H1 (cell line): ENCODE measurements at regions not wholly inside any gene's neighbourhood (a gene's known extent, or its start where the extent isn't known, plus 50 kb on each side); places are given as distances from the start of the nearest gene placed in this dataset.

Experiments
- CTCF ChIA-PET: fragments of 300-600 bp; sonication (Branson Sonifier 250); formaldehyde crosslinking; loops from one replicate; lab custom pipeline; 2021; ENCODE audit not compliant: partially characterized antibody; lab: Charles Lee
- POLR2A ChIA-PET: fragments of 300-600 bp; sonication (Branson Sonifier 250); formaldehyde crosslinking; loops from one replicate; lab custom pipeline; 2021; ENCODE audit warnings: inconsistent platforms; ENCODE audit not compliant: partially characterized antibody; lab: Charles Lee
- DNase-seq, 2 experiments: peaks; one replicate each; pipeline versions ENCODE4 v3.0.0 to v3.0.0-alpha.2; 2010 to 2022; ENCODE audit warnings: low spot score in 2 of 2, low read depth in 1 of 2, mixed read lengths in 1 of 2
- FAIRE-seq: peaks from 2 replicates; lab custom pipeline; 2011; peaks lifted over from hg19 to GRCh38; lab: Jason Lieb, UNC
- H2AFZ ChIP-seq: 2 replicates; pipeline ENCODE4 v1.8.1; 2012; ENCODE audit warnings: low read length, inconsistent platforms
- H2AK5ac ChIP-seq: 2 replicates; pipeline ENCODE4 v1.6.1; 2013; ENCODE audit warnings: low read depth, low read length
- H2BK120ac ChIP-seq: replicated peaks from 2 replicates; pipeline ENCODE3; 2013; ENCODE audit warnings: low read depth, low read length, inconsistent platforms
- H2BK12ac ChIP-seq: 2 replicates; pipeline ENCODE4 v1.6.1; 2013; ENCODE audit warnings: low read depth, low read length
- H2BK15ac ChIP-seq: 2 replicates; pipeline ENCODE4 v1.6.1; 2013; ENCODE audit warnings: low read length
- H2BK20ac ChIP-seq: 2 replicates; pipeline ENCODE4 v1.6.1; 2013; ENCODE audit warnings: low read length
- H2BK5ac ChIP-seq: 2 replicates; pipeline ENCODE4 v1.6.1; 2013; ENCODE audit warnings: low read depth, low read length
- H3K14ac ChIP-seq: 2 replicates; pipeline ENCODE4 v1.6.1; 2013; ENCODE audit warnings: inconsistent platforms; ENCODE audit not compliant: insufficient read length
- H3K18ac ChIP-seq: 2 replicates; pipeline ENCODE4 v1.6.1; 2013; ENCODE audit warnings: low read length; ENCODE audit errors: extremely low read depth
- H3K23ac ChIP-seq: 2 replicates; pipeline ENCODE4 v1.6.1; 2013; ENCODE audit warnings: inconsistent platforms; ENCODE audit not compliant: insufficient read length
- H3K23me2 ChIP-seq: 2 replicates; pipeline ENCODE4 v1.6.1; 2013; ENCODE audit warnings: low read depth, low read length
- H3K27ac ChIP-seq: 2 replicates; pipeline ENCODE4 v1.6.1; 2011; ENCODE audit warnings: low read depth, low read length, inconsistent platforms
- H3K27me3 ChIP-seq, 4 experiments: replicated peaks in 1 of 4; 1 replicate in 1 of 4; 2 replicates in 3 of 4; pipeline versions ENCODE4 v1.6.1 to v1.8.1; 2011 to 2013; ENCODE audit warnings: low read length in 3 of 4, mild to moderate bottlenecking in 3 of 4, inconsistent platforms in 2 of 4, mixed read lengths in 2 of 4, moderate library complexity in 1 of 4; ENCODE audit not compliant: control insufficient read depth in 3 of 4, insufficient read depth in 3 of 4; ENCODE audit errors: extremely low read depth in 1 of 4
- H3K36me3 ChIP-seq, 4 experiments: 2 replicates each; pipeline versions ENCODE4 v1.6.1 to v1.8.1; 2011 to 2013; ENCODE audit warnings: mild to moderate bottlenecking in 4 of 4, low read length in 3 of 4, moderate library complexity in 2 of 4, control low read depth in 1 of 4, inconsistent platforms in 1 of 4; ENCODE audit not compliant: insufficient read depth in 4 of 4, control insufficient read depth in 2 of 4
- H3K4ac ChIP-seq: replicated peaks from 2 replicates; pipeline ENCODE3; 2013; ENCODE audit warnings: low read length, low read depth, mixed read lengths, inconsistent platforms; ENCODE audit not compliant: insufficient read length
- H3K4me1 ChIP-seq, 4 experiments: replicated peaks in 1 of 4; 1 replicate in 1 of 4; 2 replicates in 3 of 4; pipeline versions ENCODE4 v1.6.1 to v1.8.1; 2011 to 2013; ENCODE audit warnings: low read length in 3 of 4, inconsistent platforms in 2 of 4, mixed read lengths in 1 of 4; ENCODE audit not compliant: insufficient read depth in 4 of 4, control insufficient read depth in 3 of 4
- H3K4me2 ChIP-seq, 2 experiments: 2 replicates each; pipeline versions ENCODE4 v1.6.1 to v1.8.1; 2011 to 2013; ENCODE audit warnings: low read depth in 2 of 2, low read length in 2 of 2, control low read depth in 1 of 2, inconsistent platforms in 1 of 2, mild to moderate bottlenecking in 1 of 2; ENCODE audit not compliant: insufficient read depth in 1 of 2
- H3K4me3 ChIP-seq, 4 experiments: fragments of 200-600, 300-600 bp in 1 of 4; sonication (generic), shearing (Covaris generic), sonication (Bioruptor Twin) in 1 of 4; 2 replicates each; pipeline versions ENCODE4 v1.5.1 to v1.8.1; 2011 to 2016; ENCODE audit warnings: low read length in 4 of 4, low read depth in 3 of 4, control low read depth in 2 of 4, inconsistent platforms in 2 of 4, mild to moderate bottlenecking in 2 of 4, mixed read lengths in 1 of 4, moderate library complexity in 1 of 4; ENCODE audit not compliant: insufficient read depth in 2 of 4; ENCODE audit errors: extremely low read depth in 1 of 4
- H3K56ac ChIP-seq: replicated peaks from 2 replicates; pipeline ENCODE3; 2013; ENCODE audit warnings: low read depth, mild to moderate bottlenecking, mixed read lengths, low read length, inconsistent platforms; ENCODE audit not compliant: insufficient read length
- H3K79me1 ChIP-seq: 2 replicates; pipeline ENCODE4 v1.6.1; 2013; ENCODE audit warnings: low read depth, low read length, control low read depth
- H3K79me2 ChIP-seq, 2 experiments: 2 replicates each; pipeline versions ENCODE4 v1.6.1 to v1.8.1; 2012 to 2013; ENCODE audit warnings: low read length in 2 of 2, mild to moderate bottlenecking in 2 of 2, inconsistent platforms in 1 of 2; ENCODE audit not compliant: insufficient read depth in 2 of 2, control insufficient read depth in 1 of 2
- H3K9ac ChIP-seq, 4 experiments: replicated peaks in 1 of 4; 1 replicate in 1 of 4; 2 replicates in 3 of 4; pipeline versions ENCODE4 v1.6.1 to v1.8.1; 2011 to 2013; ENCODE audit warnings: low read depth in 3 of 4, low read length in 3 of 4, control low read depth in 2 of 4, mild to moderate bottlenecking in 2 of 4, moderate library complexity in 2 of 4, inconsistent platforms in 1 of 4; ENCODE audit errors: extremely low read depth in 1 of 4
- H3K9me3 ChIP-seq, 2 experiments: 2 replicates each; pipeline versions ENCODE4 v1.6.1 to v1.8.1; 2012 to 2013; ENCODE audit warnings: mild to moderate bottlenecking in 2 of 2, moderate library complexity in 2 of 2, control low read depth in 1 of 2, inconsistent platforms in 1 of 2, low read depth in 1 of 2, low read length in 1 of 2, mixed read lengths in 1 of 2; ENCODE audit not compliant: insufficient read depth in 2 of 2
- H4K20me1 ChIP-seq, 2 experiments: replicated peaks in 1 of 2; 2 replicates each; pipeline versions ENCODE3 to v1.8.1; 2011 to 2013; ENCODE audit warnings: inconsistent platforms in 2 of 2, low read length in 2 of 2, mild to moderate bottlenecking in 1 of 2; ENCODE audit not compliant: insufficient read depth in 2 of 2, control insufficient read depth in 1 of 2
- H4K5ac ChIP-seq: 2 replicates; pipeline ENCODE4 v1.6.1; 2013; ENCODE audit warnings: low read length, low read depth, mixed read lengths, inconsistent platforms; ENCODE audit not compliant: insufficient read length
- H4K8ac ChIP-seq: 2 replicates; pipeline ENCODE4 v1.8.0; 2013; ENCODE audit warnings: mild to moderate bottlenecking, moderate library complexity, low read length, inconsistent platforms; ENCODE audit not compliant: insufficient read depth; ENCODE audit errors: extremely low read depth
- H4K91ac ChIP-seq: replicated peaks from 2 replicates; pipeline ENCODE3; 2013; ENCODE audit warnings: low read length, mixed read lengths, inconsistent platforms; ENCODE audit not compliant: insufficient read length
- ATF2 ChIP-seq: IDR thresholded peaks from 2 replicates; pipeline ENCODE4 v1.6.1; 2012; ENCODE audit warnings: low read length, inconsistent platforms
- KDM1A ChIP-seq: fragments of 200-600, 300-600 bp; sonication (generic); IDR thresholded peaks from 2 replicates; pipeline ENCODE4 v1.7.1; 2016; ENCODE audit warnings: mild to moderate bottlenecking, low read length, borderline replicate concordance
- KDM5A ChIP-seq: fragments of 200-600 bp; IDR thresholded peaks from 2 replicates; pipeline ENCODE4 v1.7.1; 2012; ENCODE audit warnings: mild to moderate bottlenecking, low read length, inconsistent platforms, mixed read lengths
- PHF8 ChIP-seq: fragments of 200-600 bp; sonication (generic); conservative IDR thresholded peaks from 2 replicates; pipeline ENCODE4 v1.7.1; 2012; ENCODE audit warnings: low read depth, mild to moderate bottlenecking, inconsistent platforms, low read length, moderate library complexity
- POLR2AphosphoS5 ChIP-seq: IDR thresholded peaks from 2 replicates; pipeline ENCODE4 v1.6.1; 2011; ENCODE audit warnings: low read depth, low read length
- SP2 ChIP-seq: IDR thresholded peaks from 2 replicates; pipeline ENCODE4 v1.6.1; 2012; ENCODE audit warnings: mild to moderate bottlenecking, low read length, inconsistent platforms
- TAF7 ChIP-seq: optimal IDR thresholded peaks from 2 replicates; pipeline ENCODE3; 2011; ENCODE audit warnings: low read depth, mild to moderate bottlenecking, inconsistent platforms, low read length, moderate library complexity, borderline replicate concordance
- YY1 ChIP-seq: IDR thresholded peaks from 2 replicates; pipeline ENCODE4 v1.6.1; 2011; ENCODE audit warnings: low read depth, mild to moderate bottlenecking, low read length
- WGBS, 2 experiments: shearing (Covaris generic) in 1 of 2; methylation state at CpG; one replicate each; pipeline versions ENCODE4 v1.1.6 to v1.1.7; 2013 to 2015; ENCODE audit warnings: low lambda C conversion rate in 2 of 2, mixed read lengths in 2 of 2, inconsistent platforms in 1 of 2, low coverage in 1 of 2, missing lambda C conversion rate in 1 of 2; ENCODE audit not compliant: insufficient replicate concordance in 2 of 2, insufficient coverage in 1 of 2, insufficient read length in 1 of 2; ENCODE audit errors: extremely low coverage in 1 of 2, missing lambda C conversion rate in 1 of 2; 5-methylcytosine and 5-hydroxymethylcytosine counted together

- no peak overlapping the region for H3K4me2 ChIP-seq
- H3K36me3 ChIP-seq = no peaks in the 10 kb centered on the region; a peak in 1 of 8 replicates
- H3K4ac ChIP-seq = no peak overlapping the region
- H4K20me1 ChIP-seq = no peaks in the 10 kb centered on the region
- H3K79me1 ChIP-seq = no peaks in the 10 kb centered on the region
- H2AK5ac ChIP-seq = no peak overlapping the region
- H3K18ac ChIP-seq = no peak overlapping the region
- no peak overlapping the region for H3K27ac ChIP-seq
- no peak overlapping the region for H2BK15ac ChIP-seq
- DNase-seq (no peak), FAIRE-seq (no peak)
- ChIA-PET CTCF (no interaction called here), POLR2A (no interaction called here)
- no peak overlapping the region for H4K5ac ChIP-seq
- H3K23ac ChIP-seq = no peak overlapping the region
- no peak overlapping the region for H2BK5ac ChIP-seq
- TF ChIP-seq TAF7 (no peak), KDM1A (no peak), PHF8 (no peak), POLR2AphosphoS5 (no peak), SP2 (no peak), KDM5A (no peak), ATF2 (no peak), YY1 (no peak)
- no peak overlapping the region for H3K4me3 ChIP-seq
- no peak overlapping the region for H2BK20ac ChIP-seq
- no peaks in the 10 kb centered on the region for H3K4me1 ChIP-seq
- H2BK120ac ChIP-seq = no peak overlapping the region
- H3K9me3 ChIP-seq = peaks cover 73 to 86% of the 10 kb centered on the region in 2 experiments
- 84% methylated on average over 7 of the region's 7 CpGs; no CpG with 5 or more reads in 1 of the 2 experiments for whole genome bisulfite sequencing, 2 experiments
- no peak overlapping the region for H3K9ac ChIP-seq
- H2AFZ ChIP-seq = no peak overlapping the region
- H3K14ac ChIP-seq = no peak overlapping the region
- no peaks in the 10 kb centered on the region for H3K79me2 ChIP-seq
- no peak overlapping the region for H4K91ac ChIP-seq
- H3K23me2 ChIP-seq = no peaks in the 10 kb centered on the region
- H3K27me3 ChIP-seq = no peaks in the 10 kb centered on the region
- no peak overlapping the region for H2BK12ac ChIP-seq
- no peak overlapping the region for H4K8ac ChIP-seq
- H3K56ac ChIP-seq = no peak overlapping the region
These were observed 594.6 kb downstream of the TBC1D22A start for GRCh38 chr22:47357086-47357485.
